OCI-LY7 (cell line): ENCODE measurements at regions not wholly inside any gene's neighbourhood (a gene's known extent, or its start where the extent isn't known, plus 50 kb on each side); places are given as distances from the start of the nearest gene placed in this dataset.

ENCODE experiments used
- BruUV-seq: library from RNA; stranded (reverse); fragments of 400-500 nt; replicated peaks from 2 replicates; lab custom pipeline; 2021; lab: Mats Ljungman, UMichigan
- CTCF ChIA-PET: fragments of 300-600 bp; sonication (Branson Sonifier 250); formaldehyde crosslinking; loops from one replicate; lab custom pipeline; 2022; ENCODE audit warnings: antibody characterized with exemption; ENCODE audit not compliant: unreplicated experiment; lab: Charles Lee
- POLR2A ChIA-PET: fragments of 300-600 bp; sonication (Branson Sonifier 250); formaldehyde crosslinking; loops from one replicate; lab custom pipeline; 2022; ENCODE audit warnings: antibody characterized with exemption; lab: Charles Lee
- DNase-seq: peaks from one replicate; pipeline ENCODE4 v3.0.0-alpha.2; 2015; ENCODE audit warnings: low spot score
- H2AFZ ChIP-seq: fragments of 200-600 bp; sonication (generic), shearing (Covaris generic); 2 replicates; pipeline ENCODE4 v1.6.1; 2014; ENCODE audit warnings: mild to moderate bottlenecking, antibody characterized with exemption, low read length, moderate library complexity
- H3K27ac ChIP-seq: fragments of 200-600 bp; sonication (generic); 2 replicates; pipeline ENCODE4 v1.5.1; 2014; ENCODE audit warnings: mixed run types, low read depth, mild to moderate bottlenecking, moderate library complexity, low read length, inconsistent platforms; ENCODE audit not compliant: poor library complexity, severe bottlenecking
- H3K36me3 ChIP-seq: fragments of 200-600 bp; sonication (generic); 2 replicates; pipeline ENCODE4 v1.6.1; 2014; ENCODE audit warnings: mild to moderate bottlenecking, antibody characterized with exemption, low read length, moderate library complexity, mixed read lengths; ENCODE audit not compliant: insufficient read depth
- H3K4me1 ChIP-seq: fragments of 200-600 bp; sonication (generic); 2 replicates; pipeline ENCODE4 v1.5.1; 2014; ENCODE audit warnings: mild to moderate bottlenecking, low read length; ENCODE audit not compliant: insufficient read depth, poor library complexity, severe bottlenecking
- H3K4me2 ChIP-seq: fragments of 200-600 bp; sonication (generic); 2 replicates; pipeline ENCODE4 v1.6.1; 2014; ENCODE audit warnings: mild to moderate bottlenecking, low read length
- H3K4me3 ChIP-seq: fragments of 200-600 bp; sonication (generic); 2 replicates; pipeline ENCODE4 v1.5.1; 2014; ENCODE audit warnings: mild to moderate bottlenecking, low read depth, low read length; ENCODE audit not compliant: poor library complexity, severe bottlenecking
- H3K79me2 ChIP-seq: fragments of 200-600 bp; sonication (generic); 2 replicates; pipeline ENCODE4 v1.6.1; 2016; ENCODE audit warnings: low read depth, mild to moderate bottlenecking, low read length, moderate library complexity, mixed read lengths; ENCODE audit not compliant: insufficient read depth
- H3K9me2 ChIP-seq: fragments of 200-600 bp; sonication (generic); 2 replicates; pipeline ENCODE4 v1.6.1; 2016; ENCODE audit warnings: mild to moderate bottlenecking, low read length, mixed read lengths; ENCODE audit not compliant: insufficient read depth
- H3K9me3 ChIP-seq: fragments of 200-600 bp; sonication (generic); 2 replicates; pipeline ENCODE4 v1.6.1; 2014; ENCODE audit warnings: mild to moderate bottlenecking, mixed run types, low read length, mixed read lengths
- H4K20me1 ChIP-seq: fragments of 200-600 bp; sonication (generic); 2 replicates; pipeline ENCODE4 v1.6.1; 2014; ENCODE audit warnings: mild to moderate bottlenecking, antibody characterized with exemption, low read length, moderate library complexity, mixed read lengths; ENCODE audit not compliant: insufficient read depth
- EZH2phosphoT487 ChIP-seq: fragments of 200-600 bp; sonication (generic); IDR thresholded peaks from 2 replicates; pipeline ENCODE4 v1.6.1; 2018; ENCODE audit warnings: low read depth, borderline replicate concordance, mild to moderate bottlenecking, mixed run types, antibody characterized with exemption, low read length, moderate library complexity, mixed read lengths
- intact Hi-C: fragments of 100-400 bp; cut with micrococcal nuclease; formaldehyde crosslinking; loops from one replicate; pipeline ENCODE4 v1.10.0; 2022; ENCODE audit not compliant: unreplicated experiment
- TF ChIP-seq, protein P1 (sequence below): fragments of 200-600 bp; sonication (generic); conservative IDR thresholded peaks from 2 replicates; pipeline ENCODE4 v1.5.1; 2014; ENCODE audit warnings: mild to moderate bottlenecking, antibody characterized with exemption, low read length, moderate library complexity, mixed read lengths

DNA sequence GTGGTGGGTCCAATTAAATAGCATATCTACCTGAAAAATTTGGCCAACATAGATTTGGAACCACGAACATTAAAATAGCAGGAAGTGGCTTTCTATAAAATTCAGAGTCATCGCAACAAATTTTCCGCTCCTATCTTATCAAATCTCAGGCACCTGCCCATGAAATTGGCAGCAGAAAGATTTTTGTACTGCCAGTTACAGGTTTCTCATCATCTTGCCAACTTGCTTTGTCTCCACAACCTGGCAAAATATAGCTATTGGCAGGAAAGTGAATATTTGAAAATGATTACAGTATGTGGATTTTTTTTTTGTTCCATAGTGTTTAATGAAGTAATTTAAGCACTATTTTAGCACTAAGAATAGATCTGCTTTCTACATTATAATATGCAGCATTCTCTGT, 161.6 kb upstream of the LRRC3B start:
- Histone ChIP-seq H4K20me1 (no peaks in the 10 kb centered on the region), H3K36me3 (no peaks in the 10 kb centered on the region), H3K9me3 (no peaks in the 10 kb centered on the region), H3K9me2 (no peaks in the 10 kb centered on the region), H2AFZ (no peak overlapping the region), H3K4me3 (no peak overlapping the region), H3K27ac (no peak overlapping the region), H3K79me2 (no peaks in the 10 kb centered on the region), H3K4me1 (no peaks in the 10 kb centered on the region), H3K4me2 (no peak overlapping the region)
- no peak for DNase-seq
- BruUV-seq: no TSS peak
- POLR2A ChIA-PET: interaction anchor here (0.6 to 0.7 kb wide), 2 partner anchors 15 to 1130 kb away, joined by 3 read pairs; no protein-coding TSS in a partner anchor
- no peak for TF ChIP-seq EZH2phosphoT487
- TF ChIP-seq, protein P1, sequence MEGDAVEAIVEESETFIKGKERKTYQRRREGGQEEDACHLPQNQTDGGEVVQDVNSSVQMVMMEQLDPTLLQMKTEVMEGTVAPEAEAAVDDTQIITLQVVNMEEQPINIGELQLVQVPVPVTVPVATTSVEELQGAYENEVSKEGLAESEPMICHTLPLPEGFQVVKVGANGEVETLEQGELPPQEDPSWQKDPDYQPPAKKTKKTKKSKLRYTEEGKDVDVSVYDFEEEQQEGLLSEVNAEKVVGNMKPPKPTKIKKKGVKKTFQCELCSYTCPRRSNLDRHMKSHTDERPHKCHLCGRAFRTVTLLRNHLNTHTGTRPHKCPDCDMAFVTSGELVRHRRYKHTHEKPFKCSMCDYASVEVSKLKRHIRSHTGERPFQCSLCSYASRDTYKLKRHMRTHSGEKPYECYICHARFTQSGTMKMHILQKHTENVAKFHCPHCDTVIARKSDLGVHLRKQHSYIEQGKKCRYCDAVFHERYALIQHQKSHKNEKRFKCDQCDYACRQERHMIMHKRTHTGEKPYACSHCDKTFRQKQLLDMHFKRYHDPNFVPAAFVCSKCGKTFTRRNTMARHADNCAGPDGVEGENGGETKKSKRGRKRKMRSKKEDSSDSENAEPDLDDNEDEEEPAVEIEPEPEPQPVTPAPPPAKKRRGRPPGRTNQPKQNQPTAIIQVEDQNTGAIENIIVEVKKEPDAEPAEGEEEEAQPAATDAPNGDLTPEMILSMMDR: no peak
- intact Hi-C loops: no loop called here
- CTCF ChIA-PET: no interaction called here

DNA sequence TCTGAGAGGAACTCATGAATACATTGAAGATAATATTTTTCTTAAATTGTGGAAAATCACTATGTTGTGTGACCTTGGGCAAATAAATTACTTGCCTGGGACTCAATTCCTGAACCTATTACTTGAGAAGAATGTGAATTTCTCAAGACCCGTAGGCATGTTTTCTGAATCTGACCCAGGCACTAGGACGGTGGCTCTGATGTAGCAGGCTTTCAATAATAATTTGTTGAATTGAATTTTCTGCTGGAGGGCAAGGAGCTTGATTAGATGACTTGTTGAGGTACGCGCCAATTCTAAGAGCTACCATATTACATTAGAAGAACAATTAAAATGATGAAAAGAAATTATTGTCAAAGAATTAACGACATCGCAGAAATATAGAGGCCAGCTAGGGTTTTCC, 150.2 kb upstream of the LRRC3B start:
- POLR2A ChIA-PET: no interaction called here
- CTCF ChIA-PET: no interaction called here
- no TSS peak for BruUV-seq

DNA sequence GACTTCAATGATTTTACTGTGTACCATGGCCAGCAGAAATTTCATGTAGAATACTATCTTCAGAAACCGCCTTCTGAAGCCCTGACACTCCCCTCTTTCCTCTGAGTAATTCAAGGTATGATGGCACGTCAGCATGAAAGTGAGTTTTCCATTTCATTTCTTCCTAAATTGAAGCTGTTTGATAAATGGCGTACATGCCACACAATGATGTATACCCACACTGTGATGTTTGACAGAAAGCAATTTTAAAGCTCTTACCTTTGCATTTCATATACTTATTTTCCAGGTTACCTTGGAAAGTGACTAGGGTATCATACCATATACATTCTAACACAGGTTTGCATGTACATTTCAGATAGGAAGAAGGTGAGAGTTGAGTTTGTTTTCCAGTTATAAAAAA, 147.9 kb upstream of the LRRC3B start:
- POLR2A ChIA-PET: no interaction called here
- TF ChIP-seq, protein P1: no peak
- no peak for TF ChIP-seq EZH2phosphoT487
- CTCF ChIA-PET: no interaction called here

More for the DNA sequence above, 150.2 kb upstream of the LRRC3B start:
- TF ChIP-seq EZH2phosphoT487: no peak
- TF ChIP-seq, protein P1: no peak
- Histone ChIP-seq H3K27ac (no peak overlapping the region), H2AFZ (no peak overlapping the region), H3K4me2 (no peak overlapping the region), H3K36me3 (no peaks in the 10 kb centered on the region), H3K9me2 (no peaks in the 10 kb centered on the region), H3K4me1 (no peaks in the 10 kb centered on the region), H4K20me1 (no peaks in the 10 kb centered on the region), H3K9me3 (no peaks in the 10 kb centered on the region), H3K4me3 (no peak overlapping the region), H3K79me2 (no peaks in the 10 kb centered on the region)
- no peak for DNase-seq
- intact Hi-C loops: no loop called here

More for the DNA sequence above, 147.9 kb upstream of the LRRC3B start:
- DNase-seq: no peak
- Histone ChIP-seq H3K36me3 (no peaks in the 10 kb centered on the region), H3K9me2 (no peaks in the 10 kb centered on the region), H3K9me3 (no peaks in the 10 kb centered on the region), H3K4me3 (no peak overlapping the region), H3K4me2 (no peak overlapping the region), H4K20me1 (no peaks in the 10 kb centered on the region), H3K79me2 (no peaks in the 10 kb centered on the region), H3K4me1 (no peaks in the 10 kb centered on the region), H3K27ac (no peak overlapping the region), H2AFZ (no peak overlapping the region)
- no TSS peak for BruUV-seq
- intact Hi-C loops: no loop called here
